ENCODE measurements at regions not wholly inside any gene's neighbourhood (a gene's known extent, or its start where the extent isn't known, plus 50 kb on each side); places are given as distances from the start of the nearest gene placed in this dataset.
A peak's percentile ranks its signal among the peaks of the same experiment; 100 is the strongest.
"Not testable (repeated sequence)": the region's sequence is repeated elsewhere in the genome, so short reads cannot be mapped to it uniquely, and the experiment has no call there.

GRCh38 chr4:169921237-169921636 is 105.0 kb downstream of the MFAP3L start (continued):
- TF ChIP-seq TBX2 (CRISPR knock-in tag; IDR thresholded peaks at IDR 0.05; ENCODE audit: borderline replicate concordance) (no peak), LCORL (IDR thresholded peaks at IDR 0.05) (no peak), LCORL (CRISPR knock-in tag; IDR thresholded peaks at IDR 0.05) (no peak)

GRCh38 chr4:169919194-169920124 is 106.7 kb downstream of the MFAP3L start:
- H3K9ac ChIP-seq (ENCODE audit: insufficient read depth, low read depth, low read length); FAIRE-seq; H3K9me3 ChIP-seq (ENCODE audit: low read length); DNase-seq (ENCODE audit: low spot score); H3K79me2 ChIP-seq (ENCODE audit: insufficient read depth, low read length); H3K4me1 ChIP-seq (ENCODE audit: insufficient read depth, low read length); H4K20me1 ChIP-seq (ENCODE audit: insufficient read depth, low read length); H3K27ac ChIP-seq (ENCODE audit: extremely low read length, insufficient read depth, low read length); CTCF ChIA-PET (ENCODE audit: low intra/inter-chr PET ratio, low total read pairs); ATAC-seq; H3K4me3 ChIP-seq (replicated peaks in 1 of 3; ENCODE audit: insufficient read depth in 1 of 3, low read depth in 2 of 3, low read length in 3 of 3); intact Hi-C loops (cut with micrococcal nuclease; ENCODE audit: unreplicated experiment); H3K27me3 ChIP-seq (ENCODE audit: control insufficient read depth in 1 of 2, insufficient read depth in 2 of 2, low read length in 2 of 2); H3K36me3 ChIP-seq (replicated peaks in 1 of 2; ENCODE audit: control insufficient read depth in 1 of 2, insufficient read depth in 2 of 2, low read length in 2 of 2); POLR2A ChIA-PET; H2AFZ ChIP-seq (ENCODE audit: low read length); in situ Hi-C loops (cut with HindIII; ENCODE audit: extremely low pct_ligation_motif_present, low pct_unique_long_range_greater_than_20kb); BruUV-seq (replicated peaks); H3K4me2 ChIP-seq (ENCODE audit: low read depth, low read length): not testable (repeated sequence)
- WGBS (ENCODE audit: low lambda C conversion rate): 25% methylated on average over 12 of the region's 12 CpGs

GRCh38 chr4:169915545-169915944 is 110.7 kb downstream of the MFAP3L start:
- in situ Hi-C loops (cut with HindIII; ENCODE audit: extremely low pct_ligation_motif_present, low pct_unique_long_range_greater_than_20kb) (no loop called here), intact Hi-C loops (cut with micrococcal nuclease; ENCODE audit: unreplicated experiment) (no loop called here)
- H3K4me1 ChIP-seq (ENCODE audit: insufficient read depth, low read length): no peaks in the 10 kb centered on the region
- ChIA-PET POLR2A (no interaction called here), CTCF (ENCODE audit: low intra/inter-chr PET ratio, low total read pairs) (no interaction called here)
- DNase-seq (ENCODE audit: low spot score) (no peak), ATAC-seq (peak; percentile 51; the same call in 2 of the 3 replicates), FAIRE-seq (no peak)
- WGBS (ENCODE audit: low lambda C conversion rate): under 1% methylated on average over 5 of the region's 5 CpGs
- no peaks in the 10 kb centered on the region for H3K27me3 ChIP-seq (ENCODE audit: control insufficient read depth in 1 of 2, insufficient read depth in 2 of 2, low read length in 2 of 2)
- H3K9ac ChIP-seq (ENCODE audit: insufficient read depth, low read depth, low read length): no peak overlapping the region
- H3K9me3 ChIP-seq (ENCODE audit: low read length): no peaks in the 10 kb centered on the region; the same call in 1 of the 2 replicates
- H2AFZ ChIP-seq (ENCODE audit: low read length): no peak overlapping the region
- no peaks in the 10 kb centered on the region for H3K36me3 ChIP-seq (replicated peaks in 1 of 2; ENCODE audit: control insufficient read depth in 1 of 2, insufficient read depth in 2 of 2, low read length in 2 of 2)
- no peak overlapping the region for H3K27ac ChIP-seq (ENCODE audit: extremely low read length, insufficient read depth, low read length)
- H4K20me1 ChIP-seq (ENCODE audit: insufficient read depth, low read length): no peaks in the 10 kb centered on the region
- H3K79me2 ChIP-seq (ENCODE audit: insufficient read depth, low read length): no peaks in the 10 kb centered on the region
- no peak overlapping the region for H3K4me2 ChIP-seq (ENCODE audit: low read depth, low read length)
- BruUV-seq (replicated peaks): no TSS peak
- H3K4me3 ChIP-seq (replicated peaks in 1 of 3; ENCODE audit: insufficient read depth in 1 of 3, low read depth in 2 of 3, low read length in 3 of 3): no peak overlapping the region
- TF ChIP-seq ZNF724P (CRISPR knock-in tag; IDR thresholded peaks at IDR 0.05; ENCODE audit: borderline replicate concordance): no peak
- TF ChIP-seq ZNF598 (CRISPR knock-in tag; IDR thresholded peaks at IDR 0.05; ENCODE audit: borderline replicate concordance): no peak
- no peak for TF ChIP-seq DNMT1 (CRISPR knock-in tag; IDR thresholded peaks at IDR 0.05)
- TF ChIP-seq NKX3-1 (CRISPR knock-in tag; IDR thresholded peaks at IDR 0.05): no peak
- TF ChIP-seq KLF11 (CRISPR knock-in tag; IDR thresholded peaks at IDR 0.05): no peak
- 0 out of 2 replicates have a peak, but pooled peaks have one; percentile 27 for TF ChIP-seq PAXIP1 (CRISPR knock-in tag; conservative IDR thresholded peaks at IDR 0.05)
- TF ChIP-seq NCOR1 (IDR thresholded peaks at IDR 0.05; ENCODE audit: borderline replicate concordance, low read length): no peak
- no peak for TF ChIP-seq ZNF101 (CRISPR knock-in tag; IDR thresholded peaks at IDR 0.05; ENCODE audit: borderline replicate concordance, low read depth)
- no peak for TF ChIP-seq KLF9 (CRISPR knock-in tag; IDR thresholded peaks at IDR 0.05; ENCODE audit: low read depth)
- no peak for TF ChIP-seq ELF1 (CRISPR knock-in tag; IDR thresholded peaks at IDR 0.05)
- no peak for TF ChIP-seq ZNF616 (CRISPR knock-in tag; IDR thresholded peaks at IDR 0.05; ENCODE audit: low read depth)

Data from HepG2 (cell line).